GM12878 (cell line): ENCODE measurements at regions not wholly inside any gene's neighbourhood (a gene's known extent, or its start where the extent isn't known, plus 50 kb on each side); places are given as distances from the start of the nearest gene placed in this dataset.

Experiments
- ATAC-seq: fragments of 200-7000 bp; cut with Tn5 transposase; 3 replicates; pipeline ENCODE4 v1.9.1; 2020; ENCODE audit warnings: mild to moderate bottlenecking, moderate library complexity
- BruUV-seq: library from RNA; stranded (reverse); fragments of 400-500 nt; replicated peaks from 2 replicates; lab custom pipeline; 2021; lab: Mats Ljungman, UMichigan
- CTCF ChIA-PET: fragments of 300-600 bp; sonication (Branson Sonifier 250); formaldehyde crosslinking; extraction: SDS; loops from one replicate; lab custom pipeline; 2021; ENCODE audit warnings: inconsistent platforms; lab: Yijun Ruan, JAX
- POLR2A ChIA-PET: fragments of 350-600 bp; formaldehyde crosslinking; extraction: SDS; loops from one replicate; lab custom pipeline; 2021; ENCODE audit warnings: inconsistent platforms; lab: Charles Lee
- RAD21 ChIA-PET: fragments of 300-600 bp; sonication (Branson Sonifier 250); formaldehyde crosslinking; loops from one replicate; lab custom pipeline; 2023; ENCODE audit warnings: antibody characterized with exemption; ENCODE audit not compliant: unreplicated experiment; lab: Charles Lee
- SMC1A ChIA-PET: fragments of 300-600 bp; sonication (Branson Sonifier 250); formaldehyde crosslinking; loops from one replicate; lab custom pipeline; 2023; ENCODE audit not compliant: unreplicated experiment, uncharacterized antibody; lab: Charles Lee
- DNase-seq: peaks from one replicate; pipeline ENCODE4 v3.0.0-alpha.2; 2011; ENCODE audit warnings: low read depth, low spot score
- FAIRE-seq: peaks from 3 replicates; lab custom pipeline; 2011; peaks lifted over from hg19 to GRCh38; lab: Jason Lieb, UNC
- H2AFZ ChIP-seq: 2 replicates; pipeline ENCODE4 v1.6.0; 2011; ENCODE audit warnings: low read depth, low read length, control low read depth; ENCODE audit not compliant: control insufficient read depth
- H3K27ac ChIP-seq: 2 replicates; pipeline ENCODE4 v1.5.1; 2011; ENCODE audit warnings: control low read depth; ENCODE audit not compliant: control insufficient read depth, insufficient read depth
- H3K27me3 ChIP-seq, 2 experiments: replicated peaks in 1 of 2; 2 replicates each; pipeline versions ENCODE4 v1.6.0 to v1.6.1; 2011; ENCODE audit warnings: low read length in 1 of 2; ENCODE audit not compliant: control insufficient read depth in 2 of 2, insufficient read depth in 2 of 2
- H3K36me3 ChIP-seq, 2 experiments: 2 replicates each; pipeline ENCODE4 v1.5.1; 2011; ENCODE audit warnings: low read length in 1 of 2; ENCODE audit not compliant: control insufficient read depth in 2 of 2, insufficient read depth in 2 of 2
- H3K4me1 ChIP-seq: 2 replicates; pipeline ENCODE4 v1.6.1; 2011; ENCODE audit warnings: mild to moderate bottlenecking, low read length, moderate library complexity, mixed read lengths; ENCODE audit not compliant: control insufficient read depth, insufficient read depth
- H3K4me2 ChIP-seq: 2 replicates; pipeline ENCODE4 v1.6.0; 2011; ENCODE audit warnings: control low read depth; ENCODE audit not compliant: control insufficient read depth, insufficient read depth
- H3K4me3 ChIP-seq: fragments of 200-600 bp; sonication (generic); 2 replicates; pipeline ENCODE4 v1.5.1; 2016
- H3K79me2 ChIP-seq: 2 replicates; pipeline ENCODE4 v1.6.0; 2011; ENCODE audit warnings: low read length; ENCODE audit not compliant: control insufficient read depth, insufficient read depth
- H3K9ac ChIP-seq: 2 replicates; pipeline ENCODE4 v1.8.0; 2011; ENCODE audit warnings: low read length, control low read depth, mixed read lengths; ENCODE audit not compliant: control insufficient read depth, insufficient read depth
- H3K9me3 ChIP-seq: replicated peaks from 3 replicates; pipeline ENCODE4 v1.5.1; 2011; ENCODE audit warnings: mild to moderate bottlenecking, low read length; ENCODE audit not compliant: control insufficient read depth, insufficient read depth
- H4K20me1 ChIP-seq: 2 replicates; pipeline ENCODE4 v1.6.0; 2011; ENCODE audit not compliant: control insufficient read depth, insufficient read depth
- ASH2L ChIP-seq: fragments of 300-600, 200-600 bp; sonication (generic); IDR thresholded peaks from 2 replicates; pipeline ENCODE4 v1.6.1; 2017; ENCODE audit warnings: low read depth, mild to moderate bottlenecking, borderline replicate concordance
- BCL11A ChIP-seq: IDR thresholded peaks from 2 replicates; pipeline ENCODE4 v1.6.1; 2011; ENCODE audit warnings: low read depth, low read length
- CEBPZ ChIP-seq: fragments of 150-350 bp; IDR thresholded peaks from 2 replicates; pipeline ENCODE4 v1.6.1; 2016; ENCODE audit warnings: low read depth, low read length
- E4F1 ChIP-seq: fragments of 450-650 bp; IDR thresholded peaks from 2 replicates; pipeline ENCODE4 v1.6.1; 2018; ENCODE audit warnings: borderline replicate concordance, mild to moderate bottlenecking; ENCODE audit not compliant: partially characterized antibody
- EP300 ChIP-seq, 2 experiments: fragments of 150-350 bp in 1 of 2; IDR thresholded peaks; 2 replicates each; pipeline ENCODE4 v1.6.1; 2011 to 2012; ENCODE audit warnings: low read depth in 2 of 2, low read length in 2 of 2, borderline replicate concordance in 1 of 2, improper control_type of control experiment in 1 of 2, inconsistent platforms in 1 of 2; ENCODE audit not compliant: control insufficient read depth in 1 of 2
- ESRRA ChIP-seq: IDR thresholded peaks from 2 replicates; pipeline ENCODE4 v1.6.1; 2012; ENCODE audit warnings: mild to moderate bottlenecking, low read length, improper control_type of control experiment
- GATAD2B ChIP-seq: fragments of 450-650 bp; conservative IDR thresholded peaks from 2 replicates; pipeline ENCODE4 v1.6.1; 2017; ENCODE audit warnings: low read depth, mild to moderate bottlenecking, moderate library complexity
- KAT2A ChIP-seq: conservative IDR thresholded peaks from 2 replicates; pipeline ENCODE4 v1.6.1; 2011; ENCODE audit warnings: low read depth, low read length; ENCODE audit not compliant: control insufficient read depth
- LARP7 ChIP-seq: fragments of 450-650 bp; IDR thresholded peaks from 2 replicates; pipeline ENCODE4 v1.6.1; 2017; ENCODE audit warnings: mild to moderate bottlenecking
- MXI1 ChIP-seq: fragments of 150-350 bp; IDR thresholded peaks from 2 replicates; pipeline ENCODE4 v1.6.1; 2011; ENCODE audit warnings: low read depth, mild to moderate bottlenecking, inconsistent platforms, low read length, improper control_type of control experiment
- SP1 ChIP-seq: IDR thresholded peaks from one replicate; pipeline ENCODE4 v1.6.1; 2011; ENCODE audit warnings: low read depth, low read length
- STAT3 ChIP-seq: IDR thresholded peaks from 2 replicates; pipeline ENCODE4 v1.6.1; 2011; ENCODE audit warnings: low read depth, low read length, improper control_type of control experiment
- ZBTB40 ChIP-seq: fragments of 450-650 bp; IDR thresholded peaks from 2 replicates; pipeline ENCODE4 v1.6.1; 2016; ENCODE audit warnings: mild to moderate bottlenecking, moderate library complexity, borderline replicate concordance
- ZNF274 ChIP-seq: IDR thresholded peaks from one replicate; pipeline ENCODE4 v1.8.0; 2011; ENCODE audit not compliant: insufficient read length, insufficient read depth
- WGBS: methylation state at CpG from one replicate; pipeline ENCODE4 v1.1.6; 2016; ENCODE audit warnings: low lambda C conversion rate; ENCODE audit not compliant: insufficient replicate concordance, insufficient coverage; ENCODE audit errors: missing lambda C conversion rate; 5-methylcytosine and 5-hydroxymethylcytosine counted together
- in situ Hi-C: fragments of 300-500 bp; cut with MboI; formaldehyde crosslinking; loops from 9 replicates; pipeline ENCODE4 v1.14.3; 2018; ENCODE audit warnings: mixed read lengths
- intact Hi-C: fragments of 100-400 bp; cut with micrococcal nuclease; formaldehyde crosslinking; loops from one replicate; pipeline ENCODE4 v1.14.2; 2022; ENCODE audit not compliant: unreplicated experiment

- FAIRE-seq (no peak), DNase-seq (no peak), ATAC-seq (no peak)
- TF ChIP-seq ZBTB40 (no peak), STAT3 (no peak), E4F1 (no peak), EP300 (IDR thresholded peaks at IDR 0.05; ENCODE audit: borderline replicate concordance in 1 of 2, control insufficient read depth in 1 of 2, low read depth in 2 of 2, low read length in 2 of 2) (no peak), GATAD2B (no peak), ASH2L (no peak), ZNF274 (no peak), LARP7 (no peak), CEBPZ (no peak), MXI1 (no peak), BCL11A (no peak), ESRRA (no peak), KAT2A (no peak), SP1 (no peak)
These were observed 180.6 kb upstream of the NUDT4 start for GRCh38 chr12:93197067-93197593.

More at GRCh38 chr12:93197067-93197593, 180.6 kb upstream of the NUDT4 start:
- H3K9ac ChIP-seq, result no peak overlapping the region
- ChIA-PET CTCF (interaction anchor here (0.8 kb wide), 1 partner anchor 58 kb away, joined by 3 read pairs; no protein-coding TSS in a partner anchor), POLR2A (no interaction called here), RAD21 (interaction anchor here (1.0 to 1.5 kb wide), 2 partner anchors 47 to 58 kb away, joined by 3 to 4 read pairs; no protein-coding TSS in a partner anchor), SMC1A (interaction anchor here (1.3 to 2.2 kb wide), 3 partner anchors 11 to 29 kb away, joined by 3 to 8 read pairs (median 3); no protein-coding TSS in a partner anchor)
- H3K4me3 ChIP-seq, result no peak overlapping the region
- no TSS peak for BruUV-seq
- no peak overlapping the region for H2AFZ ChIP-seq
- H3K79me2 ChIP-seq, result no peaks in the 10 kb centered on the region
- peaks cover 3% of the 10 kb centered on the region; the same call in 2 of the 3 replicates for H3K9me3 ChIP-seq
- H4K20me1 ChIP-seq, result no peaks in the 10 kb centered on the region
- H3K4me2 ChIP-seq, result no peak overlapping the region
- 88% methylated on average over 1 of the region's 1 CpG for WGBS
- no peaks in the 10 kb centered on the region for H3K36me3 ChIP-seq
- in situ Hi-C loops (no loop called here), intact Hi-C loops (no loop called here)
- no peaks in the 10 kb centered on the region for H3K27me3 ChIP-seq
- H3K4me1 ChIP-seq, result peaks cover 14% of the 10 kb centered on the region
- no peak overlapping the region for H3K27ac ChIP-seq
